Body of pancreas (tissue), 4 donors: ENCODE measurements at regions not wholly inside any gene's neighbourhood (a gene's known extent, or its start where the extent isn't known, plus 50 kb on each side); places are given as distances from the start of the nearest gene placed in this dataset.

Experiments used
- ATAC-seq: fragments of 150-250 bp; one replicate; pipeline ENCODE4 v1.9.1; 2016
- DNase-seq, 4 donors: peaks; one replicate each; pipeline ENCODE4 v3.0.0-alpha.2; 2019
- H3K27ac ChIP-seq, 4 donors: fragments of 200-600 bp; sonication (generic); 1 replicate in 3 of 4; 2 replicates in 1 of 4; pipeline versions ENCODE4 v1.5.1 to v1.6.1; 2016 to 2019; ENCODE audit warnings: mild to moderate bottlenecking in 1 of 4, mixed read lengths in 1 of 4, moderate library complexity in 1 of 4
- H3K27me3 ChIP-seq, 2 donors: fragments of 200-600 bp; sonication (generic); one replicate each; pipeline ENCODE4 v1.6.0; 2016; ENCODE audit warnings: mild to moderate bottlenecking in 1 of 2
- H3K36me3 ChIP-seq, 2 donors: fragments of 200-600 bp; sonication (generic); replicated peaks in 1 of 2; 2 replicates each; pipeline ENCODE4 v1.5.1; 2016; ENCODE audit warnings: low read depth in 2 of 2; ENCODE audit not compliant: insufficient read depth in 1 of 2
- H3K4me1 ChIP-seq: fragments of 200-600 bp; sonication (generic); one replicate; pipeline ENCODE4 v1.6.0; 2016
- H3K4me3 ChIP-seq, 2 donors: fragments of 200-600 bp; sonication (generic); 1 replicate in 1 of 2; 2 replicates in 1 of 2; pipeline ENCODE4 v1.5.1; 2016 to 2019
- H3K9me3 ChIP-seq, 3 donors: fragments of 200-600 bp; sonication (generic); 1 replicate in 2 of 3; 2 replicates in 1 of 3; pipeline ENCODE4 v1.5.1; 2016
- CTCF ChIP-seq, 7 experiments: fragments of 450-650 bp in 4 of 7; fragments of 200-600 bp in 3 of 7; sonication (generic) in 3 of 7; IDR thresholded peaks; one replicate each; pipeline ENCODE4 v1.5.1; 2016 to 2019; ENCODE audit warnings: antibody characterized with exemption in 7 of 7
- POLR2A ChIP-seq, 3 donors: fragments of 450-650 bp; IDR thresholded peaks; one replicate each; pipeline ENCODE4 v1.6.1; 2016; ENCODE audit warnings: antibody characterized with exemption in 3 of 3, mild to moderate bottlenecking in 2 of 3
- WGBS, 2 donors: methylation state at CpG; one replicate each; pipeline ENCODE4 v1.1.5; 2017; 5-methylcytosine and 5-hydroxymethylcytosine counted together
- intact Hi-C: fragments of 100-400 bp; cut with DNase I; formaldehyde crosslinking; loops from one replicate; pipeline ENCODE4 v1.15.1; 2023

GRCh38 chr1:83060651-83061390 lies 938.1 kb downstream of the TTLL7 start:
- no peaks in the 10 kb centered on the region for H3K27me3 ChIP-seq
- WGBS, 2 donors: 76 to 82% methylated on average over 5 of the region's 5 CpGs
- no peak overlapping the region for H3K27ac ChIP-seq
- no peak for DNase-seq
- no peak overlapping the region for H3K4me3 ChIP-seq
- H3K36me3 ChIP-seq: no peaks in the 10 kb centered on the region
- intact Hi-C loops: no loop called here
- TF ChIP-seq POLR2A (IDR thresholded peaks at IDR 0.05): no peak
- no peak for TF ChIP-seq CTCF (IDR thresholded peaks at IDR 0.05)
- H3K4me1 ChIP-seq: no peaks in the 10 kb centered on the region
- no peaks in the 10 kb centered on the region for H3K9me3 ChIP-seq
- no peak for ATAC-seq

- H3K27ac ChIP-seq: no peak overlapping the region
- no peaks in the 10 kb centered on the region for H3K27me3 ChIP-seq
- no peaks in the 10 kb centered on the region for H3K9me3 ChIP-seq
- WGBS, 2 donors: 71 to 82% methylated on average over 4 of the region's 4 CpGs
- H3K4me3 ChIP-seq: no peak overlapping the region
- intact Hi-C loops: no loop called here
- ATAC-seq: no peak
- TF ChIP-seq POLR2A (IDR thresholded peaks at IDR 0.05) (no peak), CTCF (IDR thresholded peaks at IDR 0.05) (no peak)
- no peaks in the 10 kb centered on the region for H3K4me1 ChIP-seq
- no peak for DNase-seq
- no peaks in the 10 kb centered on the region for H3K36me3 ChIP-seq
These were observed 938.7 kb downstream of the TTLL7 start for GRCh38 chr1:83060221-83060620.

- ATAC-seq (no peak), DNase-seq (no peak)
- Histone ChIP-seq H3K9me3 (no peaks in the 10 kb centered on the region), H3K36me3 (no peaks in the 10 kb centered on the region), H3K4me3 (no peak overlapping the region), H3K27ac (no peak overlapping the region), H3K4me1 (no peaks in the 10 kb centered on the region), H3K27me3 (no peaks in the 10 kb centered on the region)
- TF ChIP-seq CTCF (IDR thresholded peaks at IDR 0.05) (no peak), POLR2A (IDR thresholded peaks at IDR 0.05) (no peak)
- intact Hi-C loops: no loop called here
These were observed 940.6 kb downstream of the TTLL7 start for GRCh38 chr1:83058327-83058726.

- intact Hi-C loops: no loop called here
- no peak for TF ChIP-seq CTCF (IDR thresholded peaks at IDR 0.05)
- no peak for TF ChIP-seq POLR2A (IDR thresholded peaks at IDR 0.05)
- no peak for DNase-seq
These were observed 943.4 kb downstream of the TTLL7 start for GRCh38 chr1:83055391-83056170.

More at GRCh38 chr1:83055391-83056170, 943.4 kb downstream of the TTLL7 start:
- Histone ChIP-seq H3K4me1 (no peaks in the 10 kb centered on the region), H3K27ac (no peak overlapping the region), H3K27me3 (no peaks in the 10 kb centered on the region), H3K36me3 (no peaks in the 10 kb centered on the region), H3K4me3 (no peak overlapping the region), H3K9me3 (no peaks in the 10 kb centered on the region)
- no peak for ATAC-seq
- 37 to 38% methylated on average over 2 of the region's 2 CpGs for WGBS, 2 donors
